ENCODE measurements at regions not wholly inside any gene's neighbourhood (a gene's known extent, or its start where the extent isn't known, plus 50 kb on each side); places are given as distances from the start of the nearest gene placed in this dataset.

- DNase-seq (ENCODE audit: low read depth in 2 of 2) = peak; percentile 84 to 95
- Histone ChIP-seq H3K27me3 (ENCODE audit: control insufficient read depth, insufficient read depth, low read length) (no peaks in the 10 kb centered on the region), H3K79me2 (ENCODE audit: control insufficient read depth, insufficient read depth, low read length) (no peaks in the 10 kb centered on the region), H3K4me2 (ENCODE audit: extremely low read depth, insufficient read depth, low read length) (peak overlapping the region; percentile 72), H3K9ac (ENCODE audit: insufficient read depth, low read length) (no peak overlapping the region), H3K4me3 (replicated peaks in 1 of 4; ENCODE audit: control extremely low read depth in 1 of 4, insufficient read depth in 1 of 4, low read depth in 3 of 4, low read length in 4 of 4) (peak overlapping the region in 1 of 4 experiments; percentile 7), H3K4me1 (ENCODE audit: control insufficient read depth, extremely low read depth, insufficient read depth, low read length) (peaks cover 23% of the 10 kb centered on the region), H2AFZ (ENCODE audit: low read length) (peak overlapping the region; percentile 67), H3K27ac (ENCODE audit: insufficient read depth, low read length) (peak overlapping the region; percentile 66), H3K9me3 (ENCODE audit: control insufficient read depth, insufficient read depth, low read depth, low read length) (no peaks in the 10 kb centered on the region), H4K20me1 (ENCODE audit: control insufficient read depth, extremely low read depth, insufficient read depth, low read length) (no peaks in the 10 kb centered on the region), H3K36me3 (ENCODE audit: control insufficient read depth, insufficient read depth, low read length) (no peaks in the 10 kb centered on the region)
- TF ChIP-seq CTCF (conservative IDR thresholded peaks at IDR 0.05 in 1 of 2, IDR thresholded peaks at IDR 0.05 in 1 of 2; ENCODE audit: low read depth in 1 of 2, low read length in 2 of 2) (peak; percentile 95 to 97), EZH2 (IDR thresholded peaks at IDR 0.05; ENCODE audit: low read length, missing control alignments) (no peak)
Observed at GRCh38 chr15:31488437-31489204, 162.0 kb downstream of the KLF13 start.

DNA sequence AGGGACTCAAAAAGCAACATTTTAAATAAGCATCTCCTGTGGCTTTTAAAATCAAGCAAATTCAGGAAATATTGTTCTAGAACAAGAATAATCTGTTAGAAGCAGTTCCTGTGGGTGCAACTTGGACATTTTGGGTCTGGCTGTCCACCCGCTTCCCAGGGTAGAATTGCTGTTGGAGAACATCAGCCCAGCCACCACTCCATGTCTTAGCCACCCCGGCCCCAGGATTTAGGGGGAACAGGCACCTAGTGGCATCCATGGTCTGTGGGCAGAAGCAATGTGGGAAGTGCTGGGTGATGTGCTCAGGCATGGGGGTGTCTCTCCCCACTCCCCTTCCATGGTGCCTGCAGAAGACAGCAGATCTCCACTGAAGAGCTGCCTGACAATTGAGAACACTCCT is 162.6 kb downstream of the KLF13 start:
- no peak for DNase-seq (ENCODE audit: low read depth in 2 of 2)
- H3K4me3 ChIP-seq (replicated peaks in 1 of 4; ENCODE audit: control extremely low read depth in 1 of 4, insufficient read depth in 1 of 4, low read depth in 3 of 4, low read length in 4 of 4) = no peak overlapping the region
- no peak overlapping the region for H2AFZ ChIP-seq (ENCODE audit: low read length)
- no peaks in the 10 kb centered on the region for H4K20me1 ChIP-seq (ENCODE audit: control insufficient read depth, extremely low read depth, insufficient read depth, low read length)
- no peaks in the 10 kb centered on the region for H3K9me3 ChIP-seq (ENCODE audit: control insufficient read depth, insufficient read depth, low read depth, low read length)
- H3K4me1 ChIP-seq (ENCODE audit: control insufficient read depth, extremely low read depth, insufficient read depth, low read length) = peaks cover 23% of the 10 kb centered on the region
- H3K36me3 ChIP-seq (ENCODE audit: control insufficient read depth, insufficient read depth, low read length) = no peaks in the 10 kb centered on the region
- TF ChIP-seq CTCF (conservative IDR thresholded peaks at IDR 0.05 in 1 of 2, IDR thresholded peaks at IDR 0.05 in 1 of 2; ENCODE audit: low read depth in 1 of 2, low read length in 2 of 2) (no peak), EZH2 (IDR thresholded peaks at IDR 0.05; ENCODE audit: low read length, missing control alignments) (no peak)
- H3K9ac ChIP-seq (ENCODE audit: insufficient read depth, low read length) = no peak overlapping the region
- peak overlapping the region; percentile 34 for H3K27ac ChIP-seq (ENCODE audit: insufficient read depth, low read length)
- H3K4me2 ChIP-seq (ENCODE audit: extremely low read depth, insufficient read depth, low read length) = no peak overlapping the region
- H3K79me2 ChIP-seq (ENCODE audit: control insufficient read depth, insufficient read depth, low read length) = no peaks in the 10 kb centered on the region
- no peaks in the 10 kb centered on the region for H3K27me3 ChIP-seq (ENCODE audit: control insufficient read depth, insufficient read depth, low read length)

GRCh38 chr15:31489801-31490646 is 163.4 kb downstream of the KLF13 start:
- H3K36me3 ChIP-seq (ENCODE audit: control insufficient read depth, insufficient read depth, low read length) = no peaks in the 10 kb centered on the region
- H3K9me3 ChIP-seq (ENCODE audit: control insufficient read depth, insufficient read depth, low read depth, low read length) = no peaks in the 10 kb centered on the region
- H3K4me3 ChIP-seq (replicated peaks in 1 of 4; ENCODE audit: control extremely low read depth in 1 of 4, insufficient read depth in 1 of 4, low read depth in 3 of 4, low read length in 4 of 4) = no peak overlapping the region
- H3K27ac ChIP-seq (ENCODE audit: insufficient read depth, low read length) = peak overlapping the region; percentile 14
- no peak overlapping the region for H3K4me2 ChIP-seq (ENCODE audit: extremely low read depth, insufficient read depth, low read length)
- peak overlapping the region; percentile 75 for H2AFZ ChIP-seq (ENCODE audit: low read length)
- peak; percentile 47 to 72 for DNase-seq (ENCODE audit: low read depth in 2 of 2)
- TF ChIP-seq EZH2 (IDR thresholded peaks at IDR 0.05; ENCODE audit: low read length, missing control alignments) = no peak
- peak; percentile 83 to 96 for TF ChIP-seq CTCF (conservative IDR thresholded peaks at IDR 0.05 in 1 of 2, IDR thresholded peaks at IDR 0.05 in 1 of 2; ENCODE audit: low read depth in 1 of 2, low read length in 2 of 2)
- H4K20me1 ChIP-seq (ENCODE audit: control insufficient read depth, extremely low read depth, insufficient read depth, low read length) = no peaks in the 10 kb centered on the region
- H3K79me2 ChIP-seq (ENCODE audit: control insufficient read depth, insufficient read depth, low read length) = no peaks in the 10 kb centered on the region
- H3K27me3 ChIP-seq (ENCODE audit: control insufficient read depth, insufficient read depth, low read length) = no peaks in the 10 kb centered on the region
- H3K9ac ChIP-seq (ENCODE audit: insufficient read depth, low read length) = no peak overlapping the region
- peaks cover 23% of the 10 kb centered on the region for H3K4me1 ChIP-seq (ENCODE audit: control insufficient read depth, extremely low read depth, insufficient read depth, low read length)
